ENCODE measurements at regions not wholly inside any gene's neighbourhood (a gene's known extent, or its start where the extent isn't known, plus 50 kb on each side); places are given as distances from the start of the nearest gene placed in this dataset.

DNA sequence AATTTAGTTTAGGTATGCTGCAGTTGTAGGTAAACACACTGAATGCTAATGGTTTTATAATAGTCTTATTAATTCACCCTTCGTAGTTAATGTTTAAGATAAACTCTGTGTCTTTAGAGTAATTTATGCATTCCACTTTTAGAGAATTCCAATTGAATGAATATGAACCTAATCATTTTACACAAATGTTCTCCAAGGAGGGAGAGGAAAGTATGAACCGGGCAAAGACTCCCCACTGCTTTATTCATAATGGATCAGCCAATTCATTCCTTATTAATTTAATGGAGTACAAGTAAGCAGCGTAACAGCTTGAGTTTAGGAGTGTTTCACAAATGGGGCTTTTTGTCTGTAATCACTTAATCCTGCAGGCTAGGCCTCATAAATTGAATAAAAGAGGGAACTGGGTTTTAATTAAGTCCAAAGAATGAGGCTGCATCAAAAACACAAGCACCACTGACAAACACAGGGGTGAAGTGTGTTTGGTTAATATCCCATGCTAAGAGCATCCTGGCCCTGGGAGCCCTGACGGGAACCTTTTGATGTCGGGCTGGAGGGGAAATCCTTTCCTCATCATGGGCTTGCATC lies 375.7 kb upstream of the DYNLRB2 start:
- Histone ChIP-seq H3K27ac (ENCODE audit: insufficient read depth, low read depth, low read length) (no peak overlapping the region), H3K27me3 (ENCODE audit: control insufficient read depth in 2 of 2, insufficient read depth in 2 of 2, low read length in 2 of 2) (no peaks in the 10 kb centered on the region), H3K4me1 (ENCODE audit: control insufficient read depth, extremely low read depth, insufficient read depth, low read length) (no peaks in the 10 kb centered on the region), H3K9ac (replicated peaks; ENCODE audit: extremely low read depth, insufficient read depth, low read length) (no peak overlapping the region), H3K4me3 (replicated peaks in 1 of 3; ENCODE audit: insufficient read depth in 1 of 3, low read depth in 1 of 3, low read length in 3 of 3) (no peak overlapping the region), H4K20me1 (replicated peaks; ENCODE audit: control insufficient read depth, extremely low read depth, insufficient read depth, low read length) (no peaks in the 10 kb centered on the region), H3K79me2 (ENCODE audit: control insufficient read depth, insufficient read depth, low read length) (no peaks in the 10 kb centered on the region), H3K36me3 (ENCODE audit: control insufficient read depth in 2 of 2, extremely low read depth in 1 of 2, insufficient read depth in 2 of 2, low read length in 2 of 2) (no peaks in the 10 kb centered on the region), H3K4me2 (ENCODE audit: insufficient read depth, low read length) (no peak overlapping the region), H3K9me1 (replicated peaks; ENCODE audit: control insufficient read depth, extremely low read depth, insufficient read depth, low read length) (no peaks in the 10 kb centered on the region), H3K9me3 (replicated peaks; ENCODE audit: control insufficient read depth, insufficient read depth, low read length) (no peaks in the 10 kb centered on the region), H2AFZ (ENCODE audit: low read depth, low read length) (no peak overlapping the region)
- ChIA-PET POLR2A (no interaction called here), CTCF (no interaction called here)
- no TSS peak for BruUV-seq (replicated peaks)
- dilution Hi-C loops (cut with MboI; ENCODE audit: extremely low pct_ligation_motif_present, low sequenced_read_pairs) (no loop called here), intact Hi-C loops (cut with micrococcal nuclease) (no loop called here)
- FAIRE-seq (no peak), DNase-seq (ENCODE audit: low read depth, low spot score) (no peak)
- TF ChIP-seq FOS (IDR thresholded peaks at IDR 0.05; ENCODE audit: borderline replicate concordance, insufficient read depth, low read length) (no peak), GATA2 (IDR thresholded peaks at IDR 0.05; ENCODE audit: insufficient read depth, insufficient read length, low read depth, low read length) (no peak), JUN (IDR thresholded peaks at IDR 0.05; ENCODE audit: borderline replicate concordance, insufficient read depth, insufficient read length, low read depth) (no peak), POLR2A (IDR thresholded peaks at IDR 0.05; ENCODE audit: low read depth, low read length) (no peak), POLR2AphosphoS5 (IDR thresholded peaks at IDR 0.05; ENCODE audit: insufficient read depth, low read depth, low read length) (no peak)
- TF ChIP-seq, protein P1, sequence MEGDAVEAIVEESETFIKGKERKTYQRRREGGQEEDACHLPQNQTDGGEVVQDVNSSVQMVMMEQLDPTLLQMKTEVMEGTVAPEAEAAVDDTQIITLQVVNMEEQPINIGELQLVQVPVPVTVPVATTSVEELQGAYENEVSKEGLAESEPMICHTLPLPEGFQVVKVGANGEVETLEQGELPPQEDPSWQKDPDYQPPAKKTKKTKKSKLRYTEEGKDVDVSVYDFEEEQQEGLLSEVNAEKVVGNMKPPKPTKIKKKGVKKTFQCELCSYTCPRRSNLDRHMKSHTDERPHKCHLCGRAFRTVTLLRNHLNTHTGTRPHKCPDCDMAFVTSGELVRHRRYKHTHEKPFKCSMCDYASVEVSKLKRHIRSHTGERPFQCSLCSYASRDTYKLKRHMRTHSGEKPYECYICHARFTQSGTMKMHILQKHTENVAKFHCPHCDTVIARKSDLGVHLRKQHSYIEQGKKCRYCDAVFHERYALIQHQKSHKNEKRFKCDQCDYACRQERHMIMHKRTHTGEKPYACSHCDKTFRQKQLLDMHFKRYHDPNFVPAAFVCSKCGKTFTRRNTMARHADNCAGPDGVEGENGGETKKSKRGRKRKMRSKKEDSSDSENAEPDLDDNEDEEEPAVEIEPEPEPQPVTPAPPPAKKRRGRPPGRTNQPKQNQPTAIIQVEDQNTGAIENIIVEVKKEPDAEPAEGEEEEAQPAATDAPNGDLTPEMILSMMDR (IDR thresholded peaks at IDR 0.05; ENCODE audit: extremely low read depth in 1 of 2, insufficient read depth in 1 of 2, low read depth in 1 of 2, low read length in 2 of 2) = no peak

DNA sequence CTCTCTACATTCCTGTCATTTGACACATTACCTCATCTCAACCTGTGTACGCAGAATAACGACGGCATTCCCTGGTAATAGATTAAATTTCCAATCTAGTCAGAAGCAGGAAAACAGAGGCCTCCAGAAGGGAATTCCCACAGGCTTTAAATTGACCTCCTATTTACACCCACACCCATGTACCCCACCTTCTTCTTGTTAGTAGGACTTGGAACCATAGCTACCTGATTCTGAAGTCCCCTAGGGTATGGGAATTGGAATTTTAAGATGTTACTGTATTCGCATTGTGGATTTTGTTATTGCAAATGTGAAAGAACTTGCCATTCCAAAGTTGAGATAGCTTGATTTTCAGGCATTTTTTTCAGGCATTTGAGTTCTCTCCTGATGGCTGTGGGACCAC lies 377.5 kb upstream of the DYNLRB2 start:
- no peak overlapping the region for H3K9ac ChIP-seq (replicated peaks; ENCODE audit: extremely low read depth, insufficient read depth, low read length)
- FAIRE-seq (no peak), DNase-seq (ENCODE audit: low read depth, low spot score) (no peak)
- ChIA-PET POLR2A (no interaction called here), CTCF (no interaction called here)
- H3K4me2 ChIP-seq (ENCODE audit: insufficient read depth, low read length) = no peak overlapping the region
- no peaks in the 10 kb centered on the region for H3K27me3 ChIP-seq (ENCODE audit: control insufficient read depth in 2 of 2, insufficient read depth in 2 of 2, low read length in 2 of 2)
- no peaks in the 10 kb centered on the region for H3K79me2 ChIP-seq (ENCODE audit: control insufficient read depth, insufficient read depth, low read length)
- no peak overlapping the region for H3K4me3 ChIP-seq (replicated peaks in 1 of 3; ENCODE audit: insufficient read depth in 1 of 3, low read depth in 1 of 3, low read length in 3 of 3)
- H3K9me3 ChIP-seq (replicated peaks; ENCODE audit: control insufficient read depth, insufficient read depth, low read length) = no peaks in the 10 kb centered on the region
- no peaks in the 10 kb centered on the region for H3K9me1 ChIP-seq (replicated peaks; ENCODE audit: control insufficient read depth, extremely low read depth, insufficient read depth, low read length)
- H4K20me1 ChIP-seq (replicated peaks; ENCODE audit: control insufficient read depth, extremely low read depth, insufficient read depth, low read length) = no peaks in the 10 kb centered on the region
- no peak overlapping the region for H3K27ac ChIP-seq (ENCODE audit: insufficient read depth, low read depth, low read length)
- H2AFZ ChIP-seq (ENCODE audit: low read depth, low read length) = no peak overlapping the region
- TF ChIP-seq MYC (IDR thresholded peaks at IDR 0.05; ENCODE audit: low read depth, low read length) (no peak), FOS (IDR thresholded peaks at IDR 0.05; ENCODE audit: borderline replicate concordance, insufficient read depth, low read length) (no peak), GATA2 (IDR thresholded peaks at IDR 0.05; ENCODE audit: insufficient read depth, insufficient read length, low read depth, low read length) (no peak), POLR2A (IDR thresholded peaks at IDR 0.05; ENCODE audit: low read depth, low read length) (no peak), EZH2 (IDR thresholded peaks at IDR 0.05; ENCODE audit: borderline replicate concordance, low read depth, low read length, severe bottlenecking) (no peak), POLR2AphosphoS5 (IDR thresholded peaks at IDR 0.05; ENCODE audit: insufficient read depth, low read depth, low read length) (no peak), JUN (IDR thresholded peaks at IDR 0.05; ENCODE audit: borderline replicate concordance, insufficient read depth, insufficient read length, low read depth) (no peak)
- TF ChIP-seq, protein P1 (IDR thresholded peaks at IDR 0.05; ENCODE audit: extremely low read depth in 1 of 2, insufficient read depth in 1 of 2, low read depth in 1 of 2, low read length in 2 of 2) = no peak
- TF ChIP-seq, protein P2, sequence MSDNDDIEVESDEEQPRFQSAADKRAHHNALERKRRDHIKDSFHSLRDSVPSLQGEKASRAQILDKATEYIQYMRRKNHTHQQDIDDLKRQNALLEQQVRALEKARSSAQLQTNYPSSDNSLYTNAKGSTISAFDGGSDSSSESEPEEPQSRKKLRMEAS (IDR thresholded peaks at IDR 0.05; ENCODE audit: insufficient read depth, insufficient read length) = no peak
- intact Hi-C loops (cut with micrococcal nuclease) = no loop called here
- no TSS peak for BruUV-seq (replicated peaks)
- dilution Hi-C loops (cut with MboI; ENCODE audit: extremely low pct_ligation_motif_present, low sequenced_read_pairs) = no loop called here
- H3K4me1 ChIP-seq (ENCODE audit: control insufficient read depth, extremely low read depth, insufficient read depth, low read length) = peaks cover 11% of the 10 kb centered on the region
- no peaks in the 10 kb centered on the region for H3K36me3 ChIP-seq (ENCODE audit: control insufficient read depth in 2 of 2, extremely low read depth in 1 of 2, insufficient read depth in 2 of 2, low read length in 2 of 2)

Data from endothelial cell of umbilical vein (primary cell).